Nephron progenitor cell (in vitro differentiated cells): ENCODE measurements at regions not wholly inside any gene's neighbourhood (a gene's known extent, or its start where the extent isn't known, plus 50 kb on each side); places are given as distances from the start of the nearest gene placed in this dataset.
A peak's percentile ranks its signal among the peaks of the same experiment; 100 is the strongest.

Source experiments
- DNase-seq: peaks from one replicate; pipeline ENCODE4 v3.0.0; 2021
- H3K27ac Mint-ChIP-seq: 2 replicates; pipeline ENCODE4 v1.8.0; 2021; ENCODE audit warnings: mild to moderate bottlenecking, moderate library complexity, mixed read lengths
- H3K27me3 Mint-ChIP-seq: 2 replicates; pipeline ENCODE4 v1.8.0; 2021; ENCODE audit warnings: mild to moderate bottlenecking, low read depth, mixed read lengths; ENCODE audit not compliant: poor library complexity
- H3K36me3 Mint-ChIP-seq: 2 replicates; pipeline ENCODE4 v1.8.0; 2021; ENCODE audit warnings: low read depth, mixed read lengths
- H3K4me1 Mint-ChIP-seq: 2 replicates; pipeline ENCODE4 v1.8.0; 2021; ENCODE audit warnings: mixed read lengths
- H3K4me3 Mint-ChIP-seq: 2 replicates; pipeline ENCODE4 v1.8.0; 2021; ENCODE audit warnings: mild to moderate bottlenecking, moderate library complexity, mixed read lengths
- H3K9me3 Mint-ChIP-seq: 2 replicates; pipeline ENCODE4 v1.8.0; 2021; ENCODE audit warnings: mild to moderate bottlenecking, moderate library complexity, mixed read lengths
- TF ChIP-seq, protein P1 (sequence below): fragments of 200-600 bp; sonication (generic); IDR thresholded peaks from 2 replicates; pipeline ENCODE4 v1.5.0; 2021; ENCODE audit warnings: antibody characterized with exemption

GRCh38 chr3:54071601-54072000 lies 50.8 kb upstream of the CACNA2D3 start:
- peaks cover 21% of the 10 kb centered on the region for H3K9me3 Mint-ChIP-seq
- no peak overlapping the region for H3K27ac Mint-ChIP-seq
- H3K4me3 Mint-ChIP-seq: no peak overlapping the region
- peaks cover 10% of the 10 kb centered on the region for H3K36me3 Mint-ChIP-seq
- TF ChIP-seq, protein P1, sequence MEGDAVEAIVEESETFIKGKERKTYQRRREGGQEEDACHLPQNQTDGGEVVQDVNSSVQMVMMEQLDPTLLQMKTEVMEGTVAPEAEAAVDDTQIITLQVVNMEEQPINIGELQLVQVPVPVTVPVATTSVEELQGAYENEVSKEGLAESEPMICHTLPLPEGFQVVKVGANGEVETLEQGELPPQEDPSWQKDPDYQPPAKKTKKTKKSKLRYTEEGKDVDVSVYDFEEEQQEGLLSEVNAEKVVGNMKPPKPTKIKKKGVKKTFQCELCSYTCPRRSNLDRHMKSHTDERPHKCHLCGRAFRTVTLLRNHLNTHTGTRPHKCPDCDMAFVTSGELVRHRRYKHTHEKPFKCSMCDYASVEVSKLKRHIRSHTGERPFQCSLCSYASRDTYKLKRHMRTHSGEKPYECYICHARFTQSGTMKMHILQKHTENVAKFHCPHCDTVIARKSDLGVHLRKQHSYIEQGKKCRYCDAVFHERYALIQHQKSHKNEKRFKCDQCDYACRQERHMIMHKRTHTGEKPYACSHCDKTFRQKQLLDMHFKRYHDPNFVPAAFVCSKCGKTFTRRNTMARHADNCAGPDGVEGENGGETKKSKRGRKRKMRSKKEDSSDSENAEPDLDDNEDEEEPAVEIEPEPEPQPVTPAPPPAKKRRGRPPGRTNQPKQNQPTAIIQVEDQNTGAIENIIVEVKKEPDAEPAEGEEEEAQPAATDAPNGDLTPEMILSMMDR: no peak
- DNase-seq: no peak
- peaks cover 2% of the 10 kb centered on the region for H3K27me3 Mint-ChIP-seq
- peaks cover 11% of the 10 kb centered on the region for H3K4me1 Mint-ChIP-seq

- Mint-ChIP-seq H3K4me3 (no peak overlapping the region), H3K4me1 (peaks cover 23% of the 10 kb centered on the region), H3K9me3 (peaks cover 21% of the 10 kb centered on the region), H3K27me3 (peaks cover 2% of the 10 kb centered on the region), H3K27ac (no peak overlapping the region), H3K36me3 (peaks cover 10% of the 10 kb centered on the region)
- DNase-seq: no peak
- TF ChIP-seq, protein P1: no peak
These were observed 52.4 kb upstream of the CACNA2D3 start for GRCh38 chr3:54069961-54070360.

- no peak for DNase-seq
- Mint-ChIP-seq H3K9me3 (peaks cover 21% of the 10 kb centered on the region), H3K27ac (peak overlapping the region; percentile 91), H3K4me3 (no peak overlapping the region), H3K27me3 (peaks cover 2% of the 10 kb centered on the region), H3K4me1 (peaks cover 30% of the 10 kb centered on the region), H3K36me3 (peaks cover 10% of the 10 kb centered on the region)
- TF ChIP-seq, protein P1: no peak
These were observed 55.2 kb upstream of the CACNA2D3 start for GRCh38 chr3:54067055-54067698.

DNA sequence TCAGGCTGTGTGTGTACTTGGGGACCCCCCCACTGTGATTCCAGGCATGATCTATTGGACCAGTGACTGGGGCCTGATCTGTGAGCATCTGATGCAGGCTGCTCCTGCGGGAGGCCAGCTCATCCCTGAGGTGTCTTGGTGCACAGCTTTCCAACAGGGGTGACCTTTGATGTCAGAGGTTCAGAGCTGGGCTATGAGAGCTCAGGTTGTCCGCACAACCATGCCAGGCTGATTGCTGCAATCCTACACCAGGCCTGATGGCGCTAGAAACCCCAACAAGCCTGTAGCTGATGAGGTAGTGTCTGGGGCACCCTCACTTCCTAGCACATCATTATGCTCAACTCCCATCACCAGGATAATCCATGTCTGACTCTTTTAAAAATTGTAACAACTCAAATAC lies 56.1 kb upstream of the CACNA2D3 start:
- Mint-ChIP-seq H3K9me3 (peaks cover 21% of the 10 kb centered on the region), H3K4me3 (no peak overlapping the region), H3K36me3 (peaks cover 10% of the 10 kb centered on the region), H3K27ac (no peak overlapping the region), H3K4me1 (peaks cover 30% of the 10 kb centered on the region), H3K27me3 (peaks cover 2% of the 10 kb centered on the region)
- no peak for DNase-seq
- TF ChIP-seq, protein P1: no peak

- no peak overlapping the region for H3K4me3 Mint-ChIP-seq
- H3K27me3 Mint-ChIP-seq: peaks cover 2% of the 10 kb centered on the region
- peaks cover 6% of the 10 kb centered on the region for H3K36me3 Mint-ChIP-seq
- H3K27ac Mint-ChIP-seq: peak overlapping the region; percentile 11
- no peak for DNase-seq
- TF ChIP-seq, protein P1: no peak
- H3K9me3 Mint-ChIP-seq: peaks cover 14% of the 10 kb centered on the region
- peaks cover 30% of the 10 kb centered on the region for H3K4me1 Mint-ChIP-seq
These were observed 56.8 kb upstream of the CACNA2D3 start for GRCh38 chr3:54065586-54065985.

DNA sequence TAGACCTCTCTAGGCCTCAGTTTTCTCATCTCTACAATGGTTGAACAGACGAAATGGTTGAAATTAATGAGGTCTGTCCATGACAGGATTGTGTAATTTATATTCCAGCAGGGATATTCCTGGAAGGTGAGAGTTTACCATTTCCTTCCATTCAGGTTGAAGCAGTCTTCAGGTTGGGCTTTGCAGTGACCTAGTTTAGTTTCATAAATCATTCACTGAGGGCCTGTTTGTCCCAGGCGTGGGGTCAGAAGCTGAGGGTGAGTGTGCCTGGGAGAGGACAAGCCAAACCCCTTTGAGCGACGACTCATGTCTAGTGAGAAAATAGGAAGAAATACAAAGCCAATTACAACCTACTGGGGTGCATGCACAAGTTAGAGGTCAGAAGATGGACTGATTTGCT lies 57.2 kb upstream of the CACNA2D3 start:
- H3K9me3 Mint-ChIP-seq: peaks cover 10% of the 10 kb centered on the region
- H3K4me3 Mint-ChIP-seq: no peak overlapping the region
- DNase-seq: no peak
- H3K27ac Mint-ChIP-seq: no peak overlapping the region
- H3K36me3 Mint-ChIP-seq: peaks cover 1% of the 10 kb centered on the region
- peaks cover 2% of the 10 kb centered on the region for H3K27me3 Mint-ChIP-seq
- peaks cover 30% of the 10 kb centered on the region for H3K4me1 Mint-ChIP-seq
- TF ChIP-seq, protein P1: no peak
